HEK293T (cell line): ENCODE measurements at regions not wholly inside any gene's neighbourhood (a gene's known extent, or its start where the extent isn't known, plus 50 kb on each side); places are given as distances from the start of the nearest gene placed in this dataset.

Experiments
- BHLHE40 ChIP-seq: fragments of 450-650 bp; IDR thresholded peaks from 2 replicates; pipeline ENCODE4 v1.6.1; 2016; ENCODE audit warnings: mild to moderate bottlenecking, moderate library complexity, borderline replicate concordance
- HDGF ChIP-seq: fragments of 450-650 bp; IDR thresholded peaks from 2 replicates; pipeline ENCODE4 v1.6.1; 2017; ENCODE audit warnings: antibody characterized with exemption, borderline replicate concordance
- L3MBTL2 ChIP-seq: fragments of 450-650 bp; conservative IDR thresholded peaks from 2 replicates; pipeline ENCODE4 v1.6.1; 2016; ENCODE audit warnings: mild to moderate bottlenecking
- SP1 ChIP-seq: fragments of 450-650 bp; IDR thresholded peaks from 2 replicates; pipeline ENCODE4 v1.6.1; 2017
- TARDBP ChIP-seq: fragments of 450-650 bp; IDR thresholded peaks from 2 replicates; pipeline ENCODE4 v1.6.1; 2016
- ZNF384 ChIP-seq: fragments of 450-650 bp; IDR thresholded peaks from 2 replicates; pipeline ENCODE4 v1.6.1; 2016

DNA sequence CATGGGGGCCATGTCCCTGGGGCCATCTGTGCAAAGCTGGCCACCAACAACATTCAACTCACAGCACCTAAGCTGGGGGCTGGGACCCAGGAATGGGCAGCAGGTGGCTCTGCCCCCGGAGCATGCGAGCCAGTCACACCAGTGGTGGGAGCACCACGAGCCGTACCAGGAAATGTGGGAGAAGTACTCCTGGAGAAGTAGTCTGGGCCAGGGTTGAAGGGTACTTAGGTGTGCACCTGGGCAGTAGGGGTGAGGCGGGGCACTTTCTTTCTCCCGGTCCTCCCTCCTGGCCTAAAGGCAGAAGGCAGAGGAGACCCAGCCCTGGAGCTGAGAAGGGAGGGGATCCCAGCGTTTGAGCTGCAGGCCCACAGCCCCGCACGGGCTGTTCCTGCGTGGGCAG lies 94.2 kb downstream of the PLXNA1 start:
- TF ChIP-seq L3MBTL2 (no peak), HDGF (no peak), BHLHE40 (no peak), SP1 (no peak), TARDBP (no peak), ZNF384 (no peak)
